ENCODE measurements at regions not wholly inside any gene's neighbourhood (a gene's known extent, or its start where the extent isn't known, plus 50 kb on each side); places are given as distances from the start of the nearest gene placed in this dataset.
"Not testable (repeated sequence)": the region's sequence is repeated elsewhere in the genome, so short reads cannot be mapped to it uniquely, and the experiment has no call there.

DNA sequence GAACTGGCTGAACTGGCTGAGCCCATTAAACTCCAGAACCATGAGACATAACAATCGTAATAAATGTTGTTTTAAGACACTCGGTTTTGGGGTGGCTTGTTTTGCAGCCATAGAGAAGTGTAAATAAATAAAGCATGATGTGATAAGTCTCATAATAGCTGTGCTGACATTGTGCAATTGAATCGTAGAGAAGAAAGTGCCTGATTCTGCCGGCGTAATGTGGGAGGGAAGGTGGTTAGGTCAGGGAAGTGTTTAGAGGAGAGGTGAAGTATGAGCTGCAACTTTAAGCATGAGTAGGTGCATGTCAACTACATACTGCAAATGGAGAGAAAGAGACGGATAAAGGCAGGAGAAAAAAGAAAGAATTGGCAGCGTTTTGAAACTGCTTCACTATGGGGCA lies 217.1 kb downstream of the BLID start:
- no peak for DNase-seq

DNA sequence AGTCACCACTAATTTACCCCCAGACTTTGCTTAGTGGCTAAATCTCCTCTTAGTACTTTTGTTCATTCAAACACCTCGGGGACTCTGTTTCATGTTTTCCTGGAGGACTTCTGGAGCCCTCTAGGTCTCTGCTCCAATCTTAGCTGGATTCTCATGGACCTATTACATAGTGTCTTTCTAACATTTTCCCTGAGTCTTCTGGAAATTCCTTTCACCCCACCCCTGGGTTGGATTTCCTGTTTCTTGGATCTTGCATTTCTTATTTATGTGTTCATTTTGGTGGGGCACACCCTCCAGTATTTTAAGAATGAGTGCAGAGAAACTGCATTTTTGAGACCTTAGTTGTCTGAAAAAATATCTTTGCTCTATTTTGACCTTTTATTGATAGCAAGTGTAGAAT lies 220.1 kb downstream of the BLID start:
- no peak for DNase-seq

DNA sequence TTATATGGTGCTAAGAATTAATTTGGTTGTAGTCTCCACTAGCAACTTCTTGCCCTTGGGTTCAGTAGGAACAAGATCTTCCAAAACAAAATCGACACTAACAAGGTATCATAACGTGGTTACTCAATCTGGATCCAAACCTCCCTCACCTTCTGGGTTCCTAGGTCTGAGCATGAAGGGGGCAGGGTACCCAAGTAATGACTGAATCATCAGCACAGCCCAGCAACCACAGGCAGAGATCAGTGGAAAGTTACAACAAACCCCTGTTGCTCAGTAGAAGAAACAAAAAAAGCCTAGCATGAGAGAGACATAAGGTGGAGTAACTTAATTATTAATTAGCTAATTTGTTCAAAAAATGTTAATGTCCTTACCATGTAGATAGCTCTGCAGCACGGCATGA lies 221.4 kb downstream of the BLID start:
- peak; percentile 21 for DNase-seq

DNA sequence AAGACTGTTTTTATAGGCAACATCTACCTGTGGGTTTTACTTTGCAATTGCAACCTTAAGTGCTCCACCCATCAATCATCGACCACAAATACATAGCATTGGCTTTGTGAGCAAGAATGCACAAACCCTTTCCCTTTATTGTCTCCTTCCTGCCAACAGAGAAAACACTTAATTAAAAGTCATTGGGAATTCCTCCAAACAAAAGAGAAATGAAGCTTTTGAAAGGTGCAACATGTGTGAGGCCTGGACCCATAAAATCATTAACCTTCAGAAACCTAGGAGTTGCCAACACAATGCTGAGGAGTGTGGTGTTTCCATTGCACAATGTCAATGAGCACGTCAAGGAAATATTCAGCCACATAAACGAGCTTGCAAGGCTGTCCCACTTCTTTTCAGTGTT lies 223.2 kb downstream of the BLID start:
- no peak for DNase-seq

DNA sequence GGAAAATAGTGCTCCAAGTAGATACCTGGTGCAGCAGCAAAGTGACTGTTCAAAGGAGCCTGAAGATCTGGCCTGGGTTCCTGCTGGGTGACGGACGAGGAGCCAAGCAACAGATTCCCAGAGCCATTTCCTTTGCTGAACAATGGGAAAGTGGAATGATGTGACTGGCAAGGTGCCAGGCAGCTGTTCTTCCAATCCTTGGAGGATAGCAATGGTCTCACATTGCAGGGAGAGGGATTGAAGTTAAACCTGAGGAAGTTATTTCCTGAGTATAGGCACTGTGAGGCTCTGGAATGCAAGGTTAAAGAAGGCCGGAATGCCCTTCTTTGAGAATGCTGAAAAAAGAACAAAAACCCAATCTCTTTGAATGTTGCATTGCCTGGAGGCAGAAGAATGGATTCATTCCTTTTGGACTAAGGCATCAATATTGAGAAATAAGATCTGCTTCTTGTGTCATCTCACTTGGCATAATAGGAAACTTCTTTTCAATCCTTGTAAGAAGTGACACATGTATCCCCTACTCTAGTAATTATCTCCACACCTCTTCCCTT lies 223.8 kb downstream of the BLID start:
- no peak for DNase-seq

DNA sequence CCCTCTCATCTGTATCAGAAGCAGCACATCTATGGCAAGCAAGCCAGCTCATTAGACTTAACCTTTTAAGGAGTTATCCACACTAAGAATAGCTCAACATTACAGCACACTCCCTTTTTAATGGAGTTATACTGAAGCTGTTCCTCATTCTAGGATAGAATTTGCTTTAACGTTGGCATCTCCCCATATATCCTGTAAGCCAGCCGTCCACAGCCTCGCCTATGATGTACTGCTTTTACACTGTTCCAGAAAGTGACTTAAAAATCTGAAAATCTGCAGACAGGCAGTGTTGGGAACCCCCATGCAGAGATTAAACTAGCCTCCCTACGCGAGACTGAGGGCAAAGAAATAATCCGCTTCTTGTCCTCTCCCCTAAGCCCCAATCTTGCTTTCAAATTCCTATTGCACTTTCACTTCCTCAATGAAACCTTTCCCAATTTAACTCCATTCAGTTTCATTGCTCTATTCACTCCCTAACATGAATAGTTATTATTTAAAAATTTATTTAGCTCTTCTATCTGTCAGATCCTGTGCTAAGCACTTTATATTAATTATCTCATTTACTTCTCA lies 225.0 kb downstream of the BLID start:
- DNase-seq = no peak

DNA sequence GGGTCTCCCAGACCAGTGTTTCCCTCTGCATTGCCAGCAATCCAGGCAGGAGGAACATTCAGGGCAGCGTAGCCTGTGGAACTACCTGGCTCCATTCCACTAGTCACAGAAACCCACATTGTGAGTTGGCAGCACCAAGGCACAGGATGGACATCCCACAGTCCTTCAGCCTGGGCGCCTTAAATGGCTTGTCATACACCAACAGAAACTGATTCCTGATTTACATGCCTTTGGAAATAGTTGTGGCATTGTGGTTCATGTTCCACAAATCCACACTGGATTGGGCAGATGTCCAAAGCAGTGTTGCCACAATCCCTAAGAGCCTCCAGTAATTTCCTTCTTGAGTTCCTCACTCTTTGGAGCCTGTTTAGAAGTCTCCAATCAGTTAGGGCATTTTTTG lies 225.6 kb downstream of the BLID start:
- DNase-seq = peak; percentile 20

DNA sequence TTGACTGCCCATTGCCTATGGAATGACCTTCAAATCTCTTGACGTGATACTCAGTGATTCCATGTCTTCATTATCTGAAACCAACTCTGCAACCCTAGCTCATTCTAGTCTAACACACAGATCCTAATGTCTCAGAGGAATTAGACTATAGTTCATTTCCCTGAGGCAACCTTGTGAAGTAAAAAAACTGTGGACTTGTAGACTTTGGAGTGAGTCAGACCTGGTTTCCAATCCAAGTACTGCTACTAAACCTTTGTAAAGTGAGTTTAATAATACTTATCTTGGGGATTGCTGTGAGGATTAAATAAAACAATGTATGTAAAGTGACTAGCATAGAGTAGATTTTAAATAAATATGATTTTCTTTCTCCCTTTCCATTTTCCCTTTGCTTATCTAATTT lies 226.1 kb downstream of the BLID start:
- DNase-seq = no peak

DNA sequence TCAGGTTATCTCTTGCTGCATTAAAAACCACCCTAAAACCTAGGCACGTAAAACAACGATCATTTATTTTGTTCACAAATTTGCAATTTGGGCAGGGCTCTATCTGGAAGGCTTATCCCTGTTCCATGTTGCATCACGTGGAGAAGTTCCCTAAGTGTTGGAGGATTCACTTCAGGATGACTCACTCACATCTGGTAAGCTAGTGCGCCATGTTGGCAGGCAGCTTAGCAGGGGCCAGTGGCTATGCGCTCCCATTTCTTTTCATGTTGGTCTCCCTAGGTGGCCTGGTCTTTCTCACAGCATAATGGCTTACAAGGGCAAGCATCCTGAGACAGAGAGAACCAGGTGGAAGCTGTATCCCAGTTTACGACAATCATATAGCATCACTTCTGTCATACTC lies 226.8 kb downstream of the BLID start:
- DNase-seq = no peak

DNA sequence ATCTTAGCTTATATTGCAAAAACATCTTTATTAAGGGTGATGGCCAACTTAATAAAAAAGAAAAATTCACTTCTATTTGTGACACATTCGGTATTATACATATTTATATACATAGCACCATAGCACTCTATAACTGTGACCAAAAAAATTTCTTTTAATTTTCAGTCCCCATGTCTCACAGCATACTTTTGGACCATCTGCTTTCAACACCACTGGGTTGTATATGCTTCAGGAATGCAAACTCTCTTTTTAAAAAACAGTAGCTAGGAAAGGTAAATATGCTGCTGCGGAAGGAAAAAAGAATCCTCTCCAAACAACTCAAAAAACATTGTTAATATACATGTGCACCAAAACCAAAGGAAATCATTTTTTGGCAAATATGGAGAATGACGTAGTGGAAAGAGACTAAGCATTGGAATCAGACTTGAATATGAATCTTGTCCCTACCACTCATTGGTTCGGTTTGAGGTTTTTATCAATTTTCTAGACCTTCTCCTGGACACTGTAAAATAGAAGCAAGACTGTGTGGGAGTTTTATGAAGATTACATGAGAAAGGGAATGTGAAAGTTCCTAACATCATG lies 227.9 kb downstream of the BLID start:
- no peak for DNase-seq

DNA sequence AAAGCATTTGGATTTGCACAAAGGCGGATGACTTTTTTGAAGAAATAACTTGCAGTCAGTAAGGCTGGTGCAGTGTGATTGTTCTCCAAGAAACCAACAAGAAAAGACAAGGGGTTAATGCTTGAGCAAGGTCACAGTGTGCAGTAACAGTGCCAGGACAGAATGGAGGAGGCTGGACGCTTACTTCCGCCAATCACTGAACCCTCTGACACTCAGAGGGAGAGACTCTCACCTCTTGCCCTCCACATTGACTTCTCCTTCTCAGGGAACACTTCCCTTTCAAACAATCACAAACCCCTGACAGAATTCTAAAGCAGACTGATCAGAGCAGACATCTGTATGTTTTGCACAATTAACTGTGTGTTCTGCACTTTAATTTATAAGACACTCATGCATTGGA lies 228.4 kb downstream of the BLID start:
- no peak for DNase-seq

DNA sequence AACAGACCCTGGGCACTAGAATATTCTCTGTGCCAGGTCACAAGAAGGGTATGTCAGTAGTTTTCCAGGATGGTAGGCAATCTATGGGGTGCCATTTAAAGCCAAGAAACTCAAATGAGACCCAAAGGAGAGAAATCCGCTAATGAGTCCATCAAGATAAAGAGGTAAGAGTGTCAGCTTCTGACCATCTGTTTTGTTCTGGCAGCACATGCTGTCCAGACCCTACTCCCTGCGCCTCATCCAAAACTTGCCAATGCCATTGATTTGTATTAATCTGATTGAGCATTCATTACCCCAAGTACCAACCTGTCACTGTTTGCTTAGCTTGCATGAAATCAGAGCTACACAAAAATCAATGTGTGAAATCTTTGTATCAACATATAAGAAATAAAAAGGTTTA lies 229.0 kb downstream of the BLID start:
- DNase-seq = no peak

DNA sequence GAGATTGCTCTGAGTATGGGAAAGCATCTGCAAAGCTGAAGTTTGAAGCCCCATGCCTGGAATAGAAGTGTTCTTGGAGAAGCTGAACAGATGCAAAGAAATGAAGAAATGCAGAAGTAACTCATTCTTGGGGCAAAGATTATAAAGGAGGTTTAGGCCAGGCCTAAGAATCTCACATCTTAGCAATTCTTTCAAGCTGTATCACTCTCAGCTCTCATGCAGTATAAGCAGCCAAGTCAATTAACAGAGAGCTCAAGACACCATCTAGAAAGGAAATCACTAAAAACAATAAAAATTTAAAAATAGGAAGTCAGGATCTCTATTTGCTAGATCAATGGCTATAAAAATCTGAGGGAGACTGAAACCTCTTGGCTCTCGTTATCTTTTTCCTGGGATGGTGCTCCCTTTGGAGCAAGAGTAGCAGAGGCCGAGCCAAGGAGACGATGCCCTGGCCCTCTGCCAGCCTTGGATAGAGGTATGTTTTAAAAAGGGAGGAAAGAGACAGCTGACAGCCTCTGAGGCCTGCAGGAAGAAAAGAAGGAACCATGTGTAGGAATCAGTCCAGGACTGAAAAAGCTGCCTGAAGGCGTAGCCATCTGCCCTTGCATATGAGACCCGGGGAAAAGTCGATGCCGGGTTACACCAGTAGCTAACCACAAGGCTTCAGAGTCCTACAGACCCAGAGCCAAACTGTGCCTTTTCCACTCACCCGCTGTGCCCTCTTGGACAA lies 229.8 kb downstream of the BLID start:
- DNase-seq = no peak

DNA sequence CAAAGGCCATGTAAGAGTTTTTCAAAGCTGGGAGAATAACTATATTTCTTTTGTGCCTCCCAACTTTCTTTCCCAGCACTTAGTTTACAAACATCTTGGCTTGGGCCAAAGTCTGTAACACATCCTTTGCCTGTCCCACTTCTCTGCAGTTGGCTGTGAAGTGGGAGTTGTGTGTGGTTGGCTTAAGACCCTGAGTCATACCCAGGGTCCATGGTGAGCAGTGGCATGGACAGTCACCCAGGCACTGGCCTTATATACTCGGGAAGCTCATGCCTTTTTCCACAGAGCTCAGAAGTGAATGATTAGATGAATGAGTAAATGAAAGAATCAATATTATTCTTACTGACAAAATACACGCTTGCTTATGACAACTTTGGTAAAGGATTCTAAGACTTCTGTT lies 231.4 kb downstream of the BLID start:
- DNase-seq = no peak

DNA sequence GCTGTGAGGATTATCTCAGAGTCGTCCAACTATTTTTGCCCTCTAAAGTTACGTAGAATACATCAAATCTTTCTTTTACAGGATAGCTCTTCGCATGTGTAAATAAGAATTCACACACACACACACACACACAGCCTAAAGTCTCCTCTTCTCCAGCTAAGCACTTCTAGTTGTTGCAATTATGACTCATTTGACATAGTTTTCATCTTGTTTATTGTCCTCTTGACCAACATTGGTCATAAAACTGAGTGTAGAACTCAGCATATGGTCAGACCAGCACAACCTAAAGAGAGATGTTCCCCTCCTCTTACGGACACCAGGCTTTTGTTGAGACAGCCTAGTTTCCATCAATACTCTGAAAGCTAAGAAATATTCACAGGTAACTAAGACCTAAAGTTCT lies 234.2 kb downstream of the BLID start:
- no peak for DNase-seq

DNA sequence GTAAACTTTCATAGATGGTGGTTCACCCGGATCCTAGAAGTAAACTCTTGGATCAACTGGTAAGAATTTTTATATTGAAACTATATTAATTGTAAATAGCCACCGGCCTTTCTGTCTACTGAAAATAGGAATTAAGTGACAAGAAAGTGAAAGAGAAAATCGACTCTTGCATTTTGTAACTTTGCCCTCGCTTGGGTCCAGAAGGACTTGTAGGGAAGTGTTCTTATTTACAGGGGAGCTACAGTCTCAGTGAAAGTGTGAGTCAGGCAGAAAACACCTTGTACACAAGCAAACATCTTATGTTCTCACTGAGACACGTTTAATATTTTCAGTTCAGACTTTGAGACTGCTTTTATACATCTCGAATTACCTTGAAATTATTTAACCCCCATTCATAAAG lies 238.9 kb downstream of the BLID start:
- no peak for DNase-seq

DNA sequence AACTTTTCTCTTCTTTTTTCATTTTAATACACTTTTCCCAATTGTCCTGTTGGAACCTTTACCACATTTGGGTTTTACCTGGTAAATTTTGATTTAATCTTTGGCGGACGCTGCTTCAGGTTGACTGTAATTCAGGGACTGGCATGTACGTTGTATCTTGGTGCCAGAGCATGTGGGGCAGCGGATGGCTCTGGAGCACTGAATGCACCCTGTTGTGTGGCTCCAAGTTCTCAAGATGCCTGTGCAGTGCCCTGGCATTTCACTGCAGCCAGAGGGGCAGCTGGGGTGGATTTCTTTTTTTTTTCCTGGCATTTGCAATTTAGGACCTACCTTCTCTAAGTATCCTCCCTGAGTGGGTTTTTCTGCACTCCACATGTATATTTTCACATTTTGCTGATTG lies 242.2 kb downstream of the BLID start:
- DNase-seq = no peak

DNA sequence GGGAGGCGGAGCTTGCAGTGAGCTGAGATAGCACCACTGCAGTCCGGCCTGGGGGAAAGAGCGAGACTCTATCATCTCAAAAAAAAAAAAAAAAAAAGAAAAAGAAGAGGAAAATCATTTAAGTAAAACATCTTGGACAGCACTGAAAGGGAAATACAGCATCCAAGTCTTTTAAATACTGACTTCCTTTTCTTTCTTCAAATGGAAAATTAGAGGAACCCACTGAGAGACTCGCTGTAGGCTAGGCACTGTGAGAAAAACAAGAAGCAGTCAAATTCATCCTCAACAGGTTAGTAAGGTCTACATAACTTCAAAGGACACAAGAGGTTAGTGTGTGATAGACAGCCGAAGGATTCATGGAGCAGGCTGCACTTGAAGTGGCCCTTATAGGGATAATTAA lies 243.7 kb downstream of the BLID start:
- no peak for DNase-seq

DNA sequence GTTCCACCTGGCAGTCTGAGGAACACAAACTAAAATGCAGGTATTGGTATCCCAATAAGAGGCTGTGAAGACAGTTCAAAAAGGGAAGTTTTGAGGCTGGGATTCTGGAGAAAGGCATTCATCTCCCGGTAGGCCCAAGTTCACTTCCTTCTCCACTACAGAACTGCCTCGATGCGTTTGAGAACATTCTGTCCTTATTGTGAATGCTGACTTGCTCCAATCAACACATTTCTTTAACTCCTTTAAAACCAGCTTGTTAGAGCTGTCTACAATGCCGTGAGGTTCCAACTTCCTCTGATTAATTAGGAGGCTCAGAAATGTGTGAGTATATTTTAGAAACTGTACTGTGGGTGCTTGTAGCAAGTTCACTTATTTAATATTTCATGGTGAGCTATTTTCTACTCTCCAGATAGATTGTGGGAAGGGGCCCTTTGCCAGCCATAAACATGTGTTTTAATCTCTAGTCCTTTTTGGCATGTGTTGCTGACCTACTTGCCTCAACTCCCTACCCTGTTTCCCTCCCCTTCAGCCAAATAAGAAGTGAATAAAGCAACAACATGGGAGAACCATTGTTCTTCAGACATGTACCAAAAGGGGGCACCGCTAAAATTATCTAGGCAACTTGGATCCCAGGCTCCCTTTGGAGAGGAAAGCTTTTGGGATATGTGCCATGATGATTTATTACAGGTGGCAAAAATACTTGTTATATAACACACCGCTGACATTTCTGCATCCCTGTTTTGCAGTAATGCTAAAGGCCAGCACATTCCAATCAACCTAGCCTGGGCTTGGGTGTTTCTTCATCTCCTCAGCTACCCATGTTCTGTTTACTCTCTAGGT lies 245.6 kb downstream of the BLID start:
- no peak for DNase-seq

DNA sequence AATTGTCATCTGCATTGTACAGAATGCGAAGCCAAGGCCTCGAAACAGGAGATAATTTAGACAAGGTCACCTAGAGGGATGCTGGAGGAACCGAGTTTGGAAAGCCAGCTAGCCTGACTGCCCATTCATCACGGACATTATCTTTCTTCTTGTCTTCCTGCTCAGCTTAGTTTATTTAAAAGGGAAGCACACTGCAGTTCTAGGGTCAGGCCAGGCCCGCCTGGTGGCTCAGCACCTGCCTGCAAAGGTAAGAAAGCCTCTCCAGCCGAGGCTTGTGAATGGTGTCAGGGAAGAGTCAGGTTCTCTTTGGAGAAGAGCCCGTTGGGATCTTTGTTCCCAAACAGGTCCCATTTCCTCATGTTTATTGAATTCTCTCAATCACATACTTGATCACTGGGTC lies 246.5 kb downstream of the BLID start:
- DNase-seq = no peak

DNA sequence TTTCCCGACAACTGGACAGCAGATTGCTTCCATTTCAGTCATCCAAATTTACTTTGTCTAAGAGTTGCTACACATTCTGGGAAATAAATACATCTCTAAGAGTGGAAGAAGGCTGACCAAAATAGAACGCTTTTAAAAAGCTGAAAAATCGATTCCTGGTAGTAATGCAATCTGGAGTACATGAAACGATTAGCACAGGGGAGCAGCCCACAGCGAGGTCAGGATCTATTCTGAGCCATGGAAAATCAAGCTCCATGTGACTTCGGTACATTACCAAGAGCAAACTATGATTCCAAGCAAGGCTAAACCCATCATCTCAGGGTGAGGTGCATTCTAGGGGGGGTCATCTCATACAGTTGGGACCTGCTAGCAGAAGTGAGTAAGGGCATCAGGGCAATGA lies 249.3 kb downstream of the BLID start:
- no peak for DNase-seq

DNA sequence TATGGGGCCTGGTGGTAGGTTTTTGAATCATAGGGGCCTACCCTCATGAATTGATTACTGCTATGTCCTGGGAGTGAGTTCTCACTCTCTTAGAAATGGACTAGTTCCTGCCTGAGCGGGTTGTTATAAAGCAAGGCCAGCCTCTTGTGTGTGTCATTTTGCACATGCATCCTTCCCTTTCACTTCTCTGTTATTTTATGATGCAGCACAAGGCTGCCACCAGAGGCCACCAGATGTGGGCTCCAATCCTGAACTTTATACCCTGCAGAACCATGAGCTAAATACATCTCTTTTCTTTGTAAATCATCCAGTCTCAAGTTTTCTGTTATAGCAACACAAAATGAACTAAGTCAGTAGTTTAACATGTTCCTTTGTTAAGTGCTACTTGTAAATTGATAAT lies 251.4 kb downstream of the BLID start:
- no peak for DNase-seq

DNA sequence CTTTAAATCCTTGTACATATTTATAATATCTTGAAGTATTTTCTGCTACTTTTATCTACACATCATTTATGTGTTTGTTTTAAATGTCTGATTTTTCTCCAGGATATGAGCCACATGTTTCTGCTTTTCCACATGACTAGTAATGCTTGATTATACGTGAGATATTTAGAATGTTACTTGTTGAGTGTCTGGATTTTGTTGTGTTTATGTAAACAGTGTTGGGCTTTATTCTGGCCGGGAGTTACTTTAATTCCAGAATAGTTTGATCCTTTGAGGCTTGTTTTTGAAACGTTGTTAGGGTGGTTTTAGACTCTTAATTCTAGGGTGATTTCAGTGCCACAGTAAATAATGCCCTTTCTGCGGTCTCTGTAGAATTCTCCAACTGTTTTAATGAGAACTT lies 252.9 kb downstream of the BLID start:
- no peak for DNase-seq

DNA sequence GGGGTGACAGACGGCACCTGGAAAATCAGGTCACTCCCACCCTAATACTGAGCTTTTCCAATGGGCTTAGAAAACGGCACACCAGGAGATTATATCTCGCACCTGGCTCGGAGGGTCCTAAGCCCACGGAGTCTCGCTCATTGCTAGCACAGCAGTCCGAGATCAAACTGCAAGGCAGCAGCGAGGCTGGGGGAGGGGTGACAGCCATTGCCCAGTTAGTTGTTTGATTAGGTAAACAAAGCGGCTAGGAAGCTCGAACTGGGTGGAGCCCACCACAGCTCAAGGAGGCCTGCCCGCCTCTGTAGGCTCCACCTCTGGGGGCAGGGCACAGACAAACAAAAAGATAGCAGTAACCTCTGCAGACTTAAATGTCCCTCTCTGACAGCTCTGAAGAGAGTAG lies 260.9 kb downstream of the BLID start:
- DNase-seq = not testable (repeated sequence)

Measured in kidney glomerular epithelial cell (primary cell).